ENCODE measurements at regions not wholly inside any gene's neighbourhood (a gene's known extent, or its start where the extent isn't known, plus 50 kb on each side); places are given as distances from the start of the nearest gene placed in this dataset.
"Not testable (repeated sequence)": the region's sequence is repeated elsewhere in the genome, so short reads cannot be mapped to it uniquely, and the experiment has no call there.

GRCh38 chr5:74491586-74491985 is 148.9 kb downstream of the ENC1 start:
- no peak overlapping the region for H3K4me3 ChIP-seq (replicated peaks in 1 of 2; ENCODE audit: low read depth in 2 of 2, low read length in 2 of 2)
- no peak for TF ChIP-seq CTCF (IDR thresholded peaks at IDR 0.05; ENCODE audit: low read depth, low read length)
- no peak for DNase-seq (ENCODE audit: low read depth in 2 of 2)

- no peak for DNase-seq (ENCODE audit: low read depth in 2 of 2)
- H3K4me3 ChIP-seq (replicated peaks in 1 of 2; ENCODE audit: low read depth in 2 of 2, low read length in 2 of 2), result no peak overlapping the region
- TF ChIP-seq CTCF (IDR thresholded peaks at IDR 0.05; ENCODE audit: low read depth, low read length), result no peak
These were observed 149.7 kb downstream of the ENC1 start for GRCh38 chr5:74490814-74491213.

- H3K4me3 ChIP-seq (replicated peaks in 1 of 2; ENCODE audit: low read depth in 2 of 2, low read length in 2 of 2), result no peak overlapping the region
- DNase-seq (ENCODE audit: low read depth in 2 of 2), result no peak
- no peak for TF ChIP-seq CTCF (IDR thresholded peaks at IDR 0.05; ENCODE audit: low read depth, low read length)
These were observed 157.5 kb downstream of the ENC1 start for GRCh38 chr5:74482990-74483389.

- DNase-seq (ENCODE audit: low read depth in 2 of 2), result no peak
- H3K4me3 ChIP-seq (replicated peaks in 1 of 2; ENCODE audit: low read depth in 2 of 2, low read length in 2 of 2), result no peak overlapping the region
- TF ChIP-seq CTCF (IDR thresholded peaks at IDR 0.05; ENCODE audit: low read depth, low read length), result no peak
These were observed 158.0 kb downstream of the ENC1 start for GRCh38 chr5:74482523-74482922.

- DNase-seq (ENCODE audit: low read depth in 2 of 2); H3K4me3 ChIP-seq (replicated peaks in 1 of 2; ENCODE audit: low read depth in 2 of 2, low read length in 2 of 2): not testable (repeated sequence)
These were observed 159.2 kb downstream of the ENC1 start for GRCh38 chr5:74481357-74481756.

GRCh38 chr5:74480201-74480600 is 160.3 kb downstream of the ENC1 start:
- TF ChIP-seq CTCF (IDR thresholded peaks at IDR 0.05; ENCODE audit: low read depth, low read length), result no peak
- no peak overlapping the region for H3K4me3 ChIP-seq (replicated peaks in 1 of 2; ENCODE audit: low read depth in 2 of 2, low read length in 2 of 2)
- no peak for DNase-seq (ENCODE audit: low read depth in 2 of 2)

GRCh38 chr5:74478328-74478727 is 162.2 kb downstream of the ENC1 start:
- no peak for DNase-seq (ENCODE audit: low read depth in 2 of 2)
- no peak overlapping the region for H3K4me3 ChIP-seq (replicated peaks in 1 of 2; ENCODE audit: low read depth in 2 of 2, low read length in 2 of 2)
- no peak for TF ChIP-seq CTCF (IDR thresholded peaks at IDR 0.05; ENCODE audit: low read depth, low read length)

Data from cardiac fibroblast (primary cell).